NB4 (cell line): ENCODE measurements at regions not wholly inside any gene's neighbourhood (a gene's known extent, or its start where the extent isn't known, plus 50 kb on each side); places are given as distances from the start of the nearest gene placed in this dataset.

Experiments
- DNase-seq: peaks from one replicate; pipeline ENCODE4 v3.0.0; 2010; ENCODE audit warnings: low read depth
- H3K4me3 ChIP-seq: one replicate; pipeline ENCODE4 v1.5.1; 2011; ENCODE audit warnings: mild to moderate bottlenecking, low read depth, low read length, moderate library complexity
- MYC ChIP-seq: IDR thresholded peaks from 2 replicates; pipeline ENCODE4 v1.6.1; 2011; ENCODE audit warnings: low read depth, low read length
- POLR2A ChIP-seq: IDR thresholded peaks from 2 replicates; pipeline ENCODE4 v1.6.1; 2011; ENCODE audit warnings: mild to moderate bottlenecking; ENCODE audit not compliant: insufficient read length; ENCODE audit errors: extremely low read depth
- TF ChIP-seq, protein P1 (sequence below): IDR thresholded peaks from one replicate; pipeline ENCODE4 v1.5.1; 2012; ENCODE audit warnings: low read depth, low read length
- TF ChIP-seq, protein P2 (sequence below): IDR thresholded peaks from 2 replicates; pipeline ENCODE4 v1.6.1; 2011; ENCODE audit warnings: low read depth, low read length

DNA sequence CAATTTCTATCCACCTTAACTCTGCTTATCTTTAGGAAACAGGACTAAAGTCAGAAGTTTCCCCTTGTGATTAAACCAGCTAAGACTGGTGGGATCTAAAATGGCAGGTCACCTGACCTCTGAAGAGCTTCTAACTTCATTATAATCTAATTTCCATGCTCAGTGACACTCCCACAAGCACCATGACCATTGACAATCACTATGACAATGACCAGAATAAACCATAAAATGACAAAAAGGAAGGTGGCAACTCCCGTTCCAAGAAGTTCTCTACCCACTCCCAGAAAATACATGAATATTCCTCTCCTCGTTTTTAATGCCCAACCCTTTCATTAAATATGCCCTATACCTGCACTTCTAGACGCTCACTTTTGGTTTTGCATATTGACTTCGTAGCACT, 471.2 kb upstream of the CCDC54 start:
- H3K4me3 ChIP-seq, result no peak overlapping the region
- no peak for DNase-seq
- TF ChIP-seq, protein P1, sequence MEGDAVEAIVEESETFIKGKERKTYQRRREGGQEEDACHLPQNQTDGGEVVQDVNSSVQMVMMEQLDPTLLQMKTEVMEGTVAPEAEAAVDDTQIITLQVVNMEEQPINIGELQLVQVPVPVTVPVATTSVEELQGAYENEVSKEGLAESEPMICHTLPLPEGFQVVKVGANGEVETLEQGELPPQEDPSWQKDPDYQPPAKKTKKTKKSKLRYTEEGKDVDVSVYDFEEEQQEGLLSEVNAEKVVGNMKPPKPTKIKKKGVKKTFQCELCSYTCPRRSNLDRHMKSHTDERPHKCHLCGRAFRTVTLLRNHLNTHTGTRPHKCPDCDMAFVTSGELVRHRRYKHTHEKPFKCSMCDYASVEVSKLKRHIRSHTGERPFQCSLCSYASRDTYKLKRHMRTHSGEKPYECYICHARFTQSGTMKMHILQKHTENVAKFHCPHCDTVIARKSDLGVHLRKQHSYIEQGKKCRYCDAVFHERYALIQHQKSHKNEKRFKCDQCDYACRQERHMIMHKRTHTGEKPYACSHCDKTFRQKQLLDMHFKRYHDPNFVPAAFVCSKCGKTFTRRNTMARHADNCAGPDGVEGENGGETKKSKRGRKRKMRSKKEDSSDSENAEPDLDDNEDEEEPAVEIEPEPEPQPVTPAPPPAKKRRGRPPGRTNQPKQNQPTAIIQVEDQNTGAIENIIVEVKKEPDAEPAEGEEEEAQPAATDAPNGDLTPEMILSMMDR, result no peak
- TF ChIP-seq POLR2A (no peak), MYC (no peak)
- TF ChIP-seq, protein P2, sequence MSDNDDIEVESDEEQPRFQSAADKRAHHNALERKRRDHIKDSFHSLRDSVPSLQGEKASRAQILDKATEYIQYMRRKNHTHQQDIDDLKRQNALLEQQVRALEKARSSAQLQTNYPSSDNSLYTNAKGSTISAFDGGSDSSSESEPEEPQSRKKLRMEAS, result no peak

DNA sequence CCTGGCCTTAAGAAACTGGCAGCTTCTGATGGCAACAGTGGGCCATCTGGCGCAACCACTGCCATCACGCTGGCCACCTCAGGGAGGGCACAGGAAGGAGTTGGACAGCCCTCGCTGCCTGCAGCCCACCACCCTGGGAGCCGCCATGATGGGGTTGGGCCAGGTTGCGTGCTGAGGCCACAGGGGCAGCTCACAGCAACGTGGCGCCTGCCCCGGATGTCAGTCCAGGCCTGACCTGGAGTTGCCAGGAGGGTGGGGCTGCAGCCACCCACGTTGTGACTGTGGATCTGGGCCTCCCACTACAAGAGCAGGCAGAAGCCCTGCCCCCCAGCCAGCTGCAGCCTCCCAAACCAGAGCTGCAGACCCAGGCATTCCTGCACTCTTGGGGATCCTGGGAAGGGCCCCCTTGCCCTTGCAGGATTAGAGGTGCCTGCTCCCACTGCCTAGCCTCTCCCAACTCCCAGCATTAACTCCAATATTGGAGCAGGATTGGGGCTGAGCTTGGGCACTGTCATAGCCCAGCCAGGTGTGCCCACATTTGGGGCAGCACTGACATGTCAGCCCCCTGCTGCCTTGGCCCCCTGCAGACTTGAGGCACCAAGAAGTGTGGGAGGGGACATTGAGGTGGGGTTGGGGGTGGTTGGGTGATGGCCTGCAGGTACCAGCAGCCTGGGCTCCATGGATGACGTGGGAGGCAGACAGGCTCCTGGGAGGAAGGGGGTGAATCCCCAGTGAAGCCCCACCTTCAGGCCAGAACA, 468.9 kb upstream of the CCDC54 start:
- no peak for DNase-seq
- no peak overlapping the region for H3K4me3 ChIP-seq
- TF ChIP-seq, protein P1, result no peak
- TF ChIP-seq, protein P2, result no peak
- TF ChIP-seq POLR2A, result no peak
- TF ChIP-seq MYC, result no peak

DNA sequence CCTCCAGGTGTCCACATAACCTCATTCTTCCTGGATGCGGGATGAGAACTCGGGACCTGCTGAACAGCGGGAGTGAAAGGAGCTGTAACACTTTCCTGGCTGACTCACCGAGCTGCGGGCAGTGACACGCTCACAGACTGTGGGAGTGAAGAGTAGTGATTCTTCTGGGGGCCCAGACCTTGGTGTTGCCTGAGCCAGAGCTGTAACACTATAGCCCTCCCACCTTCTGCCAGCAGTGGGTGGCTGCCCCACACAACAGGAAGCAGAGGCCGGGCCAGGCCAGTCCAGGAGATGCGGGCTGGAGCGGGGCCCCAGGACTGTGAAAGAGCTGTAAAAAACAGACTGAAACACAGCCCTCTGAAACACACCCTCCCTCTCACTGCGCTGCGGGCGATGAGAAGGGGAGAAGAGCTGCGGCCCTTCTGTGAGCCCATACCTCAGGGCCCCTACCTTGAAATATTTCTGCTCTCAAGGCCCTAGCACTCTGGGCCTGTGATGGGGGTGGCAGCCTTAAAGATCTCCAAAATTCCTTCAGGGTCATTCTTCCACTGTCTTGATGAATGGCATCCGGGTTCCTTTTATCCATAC, 464.0 kb upstream of the CCDC54 start:
- no peak for DNase-seq
- H3K4me3 ChIP-seq, result no peak overlapping the region
- TF ChIP-seq, protein P1, result no peak
- TF ChIP-seq MYC (no peak), POLR2A (no peak)
- TF ChIP-seq, protein P2, result no peak

DNA sequence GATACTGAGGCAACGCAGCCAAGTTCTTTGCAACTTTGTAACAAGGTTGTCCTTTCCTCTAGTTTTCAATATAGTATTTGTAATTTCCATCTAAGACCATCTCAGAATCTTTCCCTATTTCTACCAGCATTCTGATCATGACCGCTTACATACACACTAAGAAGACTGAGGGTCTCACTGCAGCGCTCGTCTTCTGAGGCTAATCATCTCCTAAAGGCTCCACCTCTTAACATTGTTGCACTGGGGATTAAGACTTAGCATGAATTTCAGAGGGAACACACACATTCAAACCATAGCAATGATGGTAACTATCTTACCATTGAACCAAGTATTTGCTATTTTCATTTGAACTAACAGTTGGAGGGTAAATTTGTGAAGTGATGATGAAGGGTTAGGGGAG, 463.3 kb upstream of the CCDC54 start:
- no peak for DNase-seq
- TF ChIP-seq, protein P1, result no peak
- TF ChIP-seq MYC, result no peak
- no peak for TF ChIP-seq POLR2A
- H3K4me3 ChIP-seq, result no peak overlapping the region

DNA sequence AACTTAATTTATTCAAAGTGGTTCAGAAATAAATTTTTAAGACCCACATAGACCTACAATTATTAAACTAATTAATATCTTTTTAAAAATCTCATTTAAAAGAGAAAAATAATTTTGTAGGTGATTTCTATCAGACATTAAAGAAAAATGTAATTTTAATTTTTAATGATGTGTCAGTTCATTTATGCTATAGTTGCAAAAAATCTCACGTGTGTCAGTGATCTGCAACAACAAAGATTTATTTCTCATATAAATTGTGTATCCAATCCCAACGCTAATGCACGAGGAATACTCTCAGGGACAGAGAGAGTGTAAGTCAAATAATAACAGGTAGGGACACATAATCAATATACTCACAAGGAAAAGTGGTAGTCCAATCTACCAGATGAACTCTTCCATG, 456.6 kb upstream of the CCDC54 start:
- DNase-seq, result no peak
- TF ChIP-seq, protein P1, result no peak
- TF ChIP-seq POLR2A (no peak), MYC (no peak)
- no peak overlapping the region for H3K4me3 ChIP-seq

DNA sequence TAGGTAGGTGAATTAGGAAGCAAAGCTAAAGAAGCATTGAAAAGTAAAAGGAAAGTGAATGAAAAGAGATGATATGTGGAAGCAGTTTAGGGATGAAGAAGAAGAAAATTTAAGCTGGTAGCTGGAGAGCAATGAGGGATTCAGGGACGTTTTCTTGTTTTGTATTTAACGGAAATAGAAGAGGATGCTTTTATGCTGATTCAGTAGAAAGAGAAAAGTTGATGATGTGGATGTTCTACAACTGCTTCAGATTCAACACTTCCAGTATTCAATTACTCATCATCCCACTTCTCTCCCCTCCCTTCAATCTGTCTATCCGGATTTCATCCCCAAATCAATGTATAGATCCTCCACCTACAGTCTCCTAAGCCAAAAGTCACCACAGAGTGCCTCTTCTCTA, 448.2 kb upstream of the CCDC54 start:
- no peak for DNase-seq
- no peak overlapping the region for H3K4me3 ChIP-seq
- TF ChIP-seq POLR2A (no peak), MYC (no peak)
- TF ChIP-seq, protein P1, result no peak
- TF ChIP-seq, protein P2, result no peak
